MM.1S (cell line): ENCODE measurements at regions not wholly inside any gene's neighbourhood (a gene's known extent, or its start where the extent isn't known, plus 50 kb on each side); places are given as distances from the start of the nearest gene placed in this dataset.

Source experiments
- DNase-seq: peaks from one replicate; pipeline ENCODE4 v3.0.0-alpha.2; 2015
- H2AFZ ChIP-seq: fragments of 300-600 bp; sonication (generic); 2 replicates; pipeline ENCODE4 v1.6.0; 2016; ENCODE audit warnings: antibody characterized with exemption, low read length
- H3F3A ChIP-seq: fragments of 300-600 bp; sonication (generic); 2 replicates; pipeline ENCODE4 v1.6.1; 2016; ENCODE audit warnings: mild to moderate bottlenecking, antibody characterized with exemption, low read length, moderate library complexity, mixed read lengths; ENCODE audit not compliant: insufficient read depth
- H3K27ac ChIP-seq: fragments of 300-600 bp; sonication (generic); 2 replicates; pipeline ENCODE4 v1.5.1; 2016; ENCODE audit warnings: mild to moderate bottlenecking, low read length
- H3K27me3 ChIP-seq: fragments of 300-600 bp; sonication (generic); replicated peaks from 2 replicates; pipeline ENCODE4 v1.6.0; 2016; ENCODE audit warnings: low read length; ENCODE audit not compliant: insufficient read depth
- H3K36me3 ChIP-seq: fragments of 300-600 bp; sonication (generic); replicated peaks from 2 replicates; pipeline ENCODE4 v1.6.1; 2016; ENCODE audit warnings: mild to moderate bottlenecking, low read length, mixed read lengths; ENCODE audit not compliant: insufficient read depth
- H3K4me1 ChIP-seq: fragments of 300-600 bp; sonication (generic); 2 replicates; pipeline ENCODE4 v1.6.1; 2016; ENCODE audit warnings: low read length, mixed read lengths
- H3K4me2 ChIP-seq: fragments of 300-600 bp; sonication (generic); 2 replicates; pipeline ENCODE4 v1.6.0; 2016; ENCODE audit warnings: low read depth, low read length
- H3K4me3 ChIP-seq: fragments of 300-600 bp; sonication (generic); 2 replicates; pipeline ENCODE4 v1.5.1; 2016; ENCODE audit warnings: low read length, mixed read lengths
- H3K79me2 ChIP-seq: fragments of 300-600 bp; sonication (generic); 2 replicates; pipeline ENCODE4 v1.6.1; 2016; ENCODE audit warnings: mixed run types, low read length, mixed read lengths
- H3K9ac ChIP-seq: fragments of 300-600 bp; sonication (generic); 2 replicates; pipeline ENCODE4 v1.6.1; 2016; ENCODE audit warnings: low read length, mixed read lengths
- H3K9me2 ChIP-seq: fragments of 300-600 bp; sonication (generic); replicated peaks from 2 replicates; pipeline ENCODE4 v1.6.1; 2016; ENCODE audit warnings: mild to moderate bottlenecking, low read length, mixed read lengths; ENCODE audit not compliant: insufficient read depth
- H3K9me3 ChIP-seq: fragments of 300-600 bp; sonication (generic); replicated peaks from 2 replicates; pipeline ENCODE4 v1.6.1; 2016; ENCODE audit warnings: mild to moderate bottlenecking, low read length, mixed read lengths; ENCODE audit not compliant: insufficient read depth
- H4K20me1 ChIP-seq: fragments of 300-600 bp; sonication (generic); 2 replicates; pipeline ENCODE4 v1.6.1; 2016; ENCODE audit warnings: mild to moderate bottlenecking, low read length, moderate library complexity, mixed read lengths; ENCODE audit not compliant: insufficient read depth
- CTCF ChIP-seq: fragments of 300-600 bp; sonication (generic); IDR thresholded peaks from 2 replicates; pipeline ENCODE4 v1.5.1; 2016; ENCODE audit warnings: antibody characterized with exemption, low read length, mixed read lengths
- EZH2 ChIP-seq: fragments of 300-600 bp; sonication (generic); optimal IDR thresholded peaks from 2 replicates; pipeline ENCODE3; 2017; ENCODE audit warnings: low read depth, mild to moderate bottlenecking, antibody characterized with exemption, low read length, mixed read lengths
- EZH2phosphoT487 ChIP-seq: fragments of 300-600 bp; sonication (generic); IDR thresholded peaks from 2 replicates; pipeline ENCODE4 v1.6.1; 2018; ENCODE audit warnings: antibody characterized with exemption, low read length

- H3K79me2 ChIP-seq = no peaks in the 10 kb centered on the region
- H3K9me3 ChIP-seq = no peaks in the 10 kb centered on the region
- no peaks in the 10 kb centered on the region for H3K9me2 ChIP-seq
- H3F3A ChIP-seq = peaks cover 12% of the 10 kb centered on the region
- no peak overlapping the region for H3K4me2 ChIP-seq
- H3K4me1 ChIP-seq = peaks cover 26% of the 10 kb centered on the region
- H3K27ac ChIP-seq = no peak overlapping the region
- no peaks in the 10 kb centered on the region for H3K36me3 ChIP-seq
- H4K20me1 ChIP-seq = no peaks in the 10 kb centered on the region
- no peak for DNase-seq
- no peak overlapping the region for H2AFZ ChIP-seq
- peaks cover 6% of the 10 kb centered on the region; the same call in 1 of the 2 replicates for H3K27me3 ChIP-seq
- no peak overlapping the region for H3K4me3 ChIP-seq
- TF ChIP-seq EZH2 (no peak), CTCF (no peak), EZH2phosphoT487 (no peak)
- H3K9ac ChIP-seq = no peak overlapping the region
These were observed 117.8 kb downstream of the METRNL start for GRCh38 chr17:83196973-83197880.

- Histone ChIP-seq H3K36me3 (no peaks in the 10 kb centered on the region), H2AFZ (peak overlapping the region; percentile 2), H3K4me2 (peak overlapping the region; percentile 82), H3K4me1 (peaks cover 23% of the 10 kb centered on the region), H3K4me3 (peak overlapping the region; percentile 39), H3K9me3 (no peaks in the 10 kb centered on the region), H3K27ac (peak overlapping the region; percentile 69), H3K9ac (peak overlapping the region; percentile 66), H3F3A (peaks cover 12% of the 10 kb centered on the region), H3K9me2 (no peaks in the 10 kb centered on the region), H4K20me1 (no peaks in the 10 kb centered on the region), H3K27me3 (peaks cover 6% of the 10 kb centered on the region; the same call in 1 of the 2 replicates), H3K79me2 (no peaks in the 10 kb centered on the region)
- TF ChIP-seq EZH2 = no peak
- TF ChIP-seq CTCF = no peak
- no peak for TF ChIP-seq EZH2phosphoT487
- DNase-seq = peak; percentile 53
These were observed 119.2 kb downstream of the METRNL start for GRCh38 chr17:83198366-83199341.

GRCh38 chr17:83199500-83200201 lies 120.2 kb downstream of the METRNL start:
- Histone ChIP-seq H3K4me3 (peak overlapping the region; percentile 39), H3K79me2 (no peaks in the 10 kb centered on the region), H3K9me2 (no peaks in the 10 kb centered on the region), H3K4me2 (peak overlapping the region; percentile 82), H3K27me3 (peaks cover 6% of the 10 kb centered on the region; the same call in 1 of the 2 replicates), H3F3A (peaks cover 12% of the 10 kb centered on the region), H3K9ac (peak overlapping the region; percentile 66), H3K9me3 (no peaks in the 10 kb centered on the region), H2AFZ (peak overlapping the region; percentile 2), H3K4me1 (peaks cover 23% of the 10 kb centered on the region), H3K27ac (peak overlapping the region; percentile 69), H4K20me1 (no peaks in the 10 kb centered on the region), H3K36me3 (no peaks in the 10 kb centered on the region)
- TF ChIP-seq EZH2 (no peak), EZH2phosphoT487 (no peak), CTCF (no peak)
- DNase-seq = peak; percentile 57
